Thymus (tissue), 11 donors: ENCODE measurements at regions not wholly inside any gene's neighbourhood (a gene's known extent, or its start where the extent isn't known, plus 50 kb on each side); places are given as distances from the start of the nearest gene placed in this dataset.

Experiments
- DNase-seq, 9 donors: peaks; one replicate each; pipeline ENCODE4 v3.0.0-alpha.2; 2013; ENCODE audit warnings: low spot score in 9 of 9, low read depth in 6 of 9, missing footprints in 1 of 9
- H3K27ac ChIP-seq, 2 donors: one replicate each; pipeline ENCODE4 v1.5.1; 2013; ENCODE audit warnings: control low read depth in 1 of 2, low read depth in 1 of 2, low read length in 1 of 2, mild to moderate bottlenecking in 1 of 2, moderate library complexity in 1 of 2
- H3K27me3 ChIP-seq, 2 donors: one replicate each; pipeline ENCODE4 v1.5.1; 2013; ENCODE audit warnings: low read length in 1 of 2; ENCODE audit not compliant: control insufficient read depth in 2 of 2, insufficient read depth in 1 of 2
- H3K36me3 ChIP-seq, 2 donors: one replicate each; pipeline ENCODE4 v1.5.1; 2013; ENCODE audit warnings: low read length in 1 of 2, mild to moderate bottlenecking in 1 of 2, moderate library complexity in 1 of 2; ENCODE audit not compliant: control insufficient read depth in 2 of 2, insufficient read depth in 2 of 2
- H3K4me1 ChIP-seq, 2 donors: one replicate each; pipeline ENCODE4 v1.5.1; 2013; ENCODE audit warnings: low read length in 2 of 2; ENCODE audit not compliant: control insufficient read depth in 2 of 2, insufficient read depth in 2 of 2
- H3K4me3 ChIP-seq, 2 donors: one replicate each; pipeline ENCODE4 v1.5.1; 2013; ENCODE audit warnings: low read length in 2 of 2, control low read depth in 1 of 2, mild to moderate bottlenecking in 1 of 2
- H3K9me3 ChIP-seq, 2 donors: one replicate each; pipeline ENCODE4 v1.5.1; 2013; ENCODE audit warnings: low read length in 1 of 2, mild to moderate bottlenecking in 1 of 2; ENCODE audit not compliant: control insufficient read depth in 2 of 2, insufficient read depth in 1 of 2
- WGBS: extraction: QIAGEN DNeasy Blood & Tissue Kit; methylation state at CpG from one replicate; pipeline ENCODE4 v1.1.7; 2013; 5-methylcytosine and 5-hydroxymethylcytosine counted together
- donor health status: healthy.

- no peaks in the 10 kb centered on the region for H3K4me1 ChIP-seq
- H3K4me3 ChIP-seq, result no peak overlapping the region
- WGBS, result 89% methylated on average over 5 of the region's 5 CpGs
- peaks cover 0 to 3% of the 10 kb centered on the region in 2 donors for H3K9me3 ChIP-seq
- no peaks in the 10 kb centered on the region for H3K27me3 ChIP-seq
- no peak overlapping the region for H3K27ac ChIP-seq
- DNase-seq, result no peak
- H3K36me3 ChIP-seq, result no peaks in the 10 kb centered on the region
Measured at GRCh38 chr5:30802961-30803705, 390.4 kb upstream of the CDH6 start.

- DNase-seq, result no peak
- WGBS, result 89% methylated on average over 2 of the region's 2 CpGs
- Histone ChIP-seq H3K4me1 (no peaks in the 10 kb centered on the region), H3K36me3 (no peaks in the 10 kb centered on the region), H3K27me3 (no peaks in the 10 kb centered on the region), H3K4me3 (no peak overlapping the region), H3K27ac (no peak overlapping the region), H3K9me3 (no peaks in the 10 kb centered on the region)
Measured at GRCh38 chr5:30781643-30782042, 411.8 kb upstream of the CDH6 start.

GRCh38 chr5:30768056-30768690 is 425.3 kb upstream of the CDH6 start:
- H3K9me3 ChIP-seq, result no peaks in the 10 kb centered on the region
- 65% methylated on average over 1 of the region's 1 CpG for WGBS
- no peaks in the 10 kb centered on the region for H3K36me3 ChIP-seq
- H3K27ac ChIP-seq, result no peak overlapping the region
- DNase-seq, result no peak
- H3K27me3 ChIP-seq, result no peaks in the 10 kb centered on the region
- H3K4me1 ChIP-seq, result no peaks in the 10 kb centered on the region
- H3K4me3 ChIP-seq, result no peak overlapping the region

- Histone ChIP-seq H3K27me3 (no peaks in the 10 kb centered on the region), H3K4me3 (no peak overlapping the region), H3K9me3 (no peaks in the 10 kb centered on the region), H3K36me3 (no peaks in the 10 kb centered on the region), H3K4me1 (no peaks in the 10 kb centered on the region), H3K27ac (no peak overlapping the region)
- no peak for DNase-seq
- WGBS, result 54% methylated on average over 2 of the region's 2 CpGs
Measured at GRCh38 chr5:30765706-30766105, 427.8 kb upstream of the CDH6 start.

- no peak for DNase-seq
- WGBS, result 79% methylated on average over 2 of the region's 2 CpGs
- no peaks in the 10 kb centered on the region for H3K27me3 ChIP-seq
- H3K4me1 ChIP-seq, result no peaks in the 10 kb centered on the region
- H3K4me3 ChIP-seq, result no peak overlapping the region
- H3K9me3 ChIP-seq, result no peaks in the 10 kb centered on the region
- no peak overlapping the region for H3K27ac ChIP-seq
- H3K36me3 ChIP-seq, result no peaks in the 10 kb centered on the region
Measured at GRCh38 chr5:30765227-30765626, 428.3 kb upstream of the CDH6 start.

GRCh38 chr5:30764704-30765103 is 428.8 kb upstream of the CDH6 start:
- H3K27ac ChIP-seq, result no peak overlapping the region
- no peak for DNase-seq
- no peaks in the 10 kb centered on the region for H3K36me3 ChIP-seq
- H3K9me3 ChIP-seq, result no peaks in the 10 kb centered on the region
- H3K27me3 ChIP-seq, result no peaks in the 10 kb centered on the region
- WGBS, result 80% methylated on average over 1 of the region's 1 CpG
- H3K4me3 ChIP-seq, result no peak overlapping the region
- H3K4me1 ChIP-seq, result no peaks in the 10 kb centered on the region

GRCh38 chr5:30759731-30760130 is 433.8 kb upstream of the CDH6 start:
- no peak overlapping the region for H3K4me3 ChIP-seq
- H3K27ac ChIP-seq, result no peak overlapping the region
- no peaks in the 10 kb centered on the region for H3K27me3 ChIP-seq
- H3K36me3 ChIP-seq, result no peaks in the 10 kb centered on the region
- WGBS, result 96% methylated on average over 3 of the region's 3 CpGs
- H3K9me3 ChIP-seq, result no peaks in the 10 kb centered on the region
- H3K4me1 ChIP-seq, result no peaks in the 10 kb centered on the region
- no peak for DNase-seq

GRCh38 chr5:30752015-30752414 is 441.5 kb upstream of the CDH6 start:
- Histone ChIP-seq H3K36me3 (no peaks in the 10 kb centered on the region), H3K27ac (no peak overlapping the region), H3K4me1 (no peaks in the 10 kb centered on the region), H3K4me3 (no peak overlapping the region), H3K9me3 (peaks cover 0 to 3% of the 10 kb centered on the region in 2 donors), H3K27me3 (no peaks in the 10 kb centered on the region)
- 84% methylated on average over 2 of the region's 2 CpGs for WGBS
- DNase-seq, result no peak

GRCh38 chr5:30749971-30750370 is 443.5 kb upstream of the CDH6 start:
- Histone ChIP-seq H3K9me3 (peaks cover 0 to 3% of the 10 kb centered on the region in 2 donors), H3K27me3 (no peaks in the 10 kb centered on the region), H3K27ac (no peak overlapping the region), H3K4me1 (no peaks in the 10 kb centered on the region), H3K4me3 (no peak overlapping the region), H3K36me3 (no peaks in the 10 kb centered on the region)
- DNase-seq, result no peak
- 86% methylated on average over 2 of the region's 2 CpGs for WGBS
